ENCODE measurements at regions not wholly inside any gene's neighbourhood (a gene's known extent, or its start where the extent isn't known, plus 50 kb on each side); places are given as distances from the start of the nearest gene placed in this dataset.
"Not testable (repeated sequence)": the region's sequence is repeated elsewhere in the genome, so short reads cannot be mapped to it uniquely, and the experiment has no call there.

DNA sequence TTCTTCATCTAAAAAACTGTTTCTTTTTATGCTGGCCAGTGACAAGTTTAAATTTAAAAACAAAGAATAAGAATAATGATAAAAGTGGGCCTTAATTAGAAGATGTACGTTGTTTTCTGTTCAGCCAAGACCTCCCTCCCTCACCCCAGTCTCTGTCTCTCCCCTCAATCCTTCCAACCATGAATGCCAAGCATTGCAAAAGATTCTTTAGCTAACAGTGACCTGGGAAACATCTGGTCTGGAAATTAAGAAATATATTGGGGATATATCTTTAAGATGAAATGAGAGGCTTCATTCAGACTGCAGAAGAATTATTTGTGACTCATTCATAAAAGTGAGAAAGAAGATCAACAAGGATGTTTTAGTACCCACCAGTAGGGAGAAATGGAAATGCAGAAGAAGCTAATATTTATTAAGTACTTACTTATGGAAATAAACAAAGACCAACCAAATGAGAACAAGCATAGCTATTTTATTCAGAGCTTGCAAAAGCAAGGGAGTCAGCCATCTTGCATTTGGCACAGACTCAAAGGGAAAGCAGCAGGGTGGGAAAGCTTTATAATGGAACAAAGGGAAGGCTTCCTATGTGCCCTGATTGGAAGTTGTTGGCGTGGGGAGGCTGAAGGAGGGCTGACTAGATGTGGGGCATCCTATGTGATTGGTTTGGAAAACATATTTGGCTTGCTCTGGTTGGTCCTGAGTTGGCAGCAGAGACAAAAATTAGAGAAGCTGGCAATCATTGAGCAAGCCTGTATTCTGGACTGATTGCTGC lies 595.4 kb upstream of the GHITM start:
- DNase-seq: peak in 1 of 2 donors; percentile 17
- H3K9me3 ChIP-seq: no peaks in the 10 kb centered on the region
- H3K36me3 ChIP-seq: no peaks in the 10 kb centered on the region
- intact Hi-C loops (cut with DNase I; ENCODE audit: low total_unique reads): no loop called here
- 38 to 73% (median 65%) methylated on average over 2 of the region's 2 CpGs for WGBS, 5 donors
- H3K4me3 ChIP-seq: no peak overlapping the region
- H3K4me1 ChIP-seq: peaks cover 0 to 8% (median 6%) of the 10 kb centered on the region in 4 donors
- no peaks in the 10 kb centered on the region for H3K27me3 ChIP-seq
- no peak overlapping the region for H3K27ac ChIP-seq
- TF ChIP-seq EP300 (IDR thresholded peaks at IDR 0.05) (no peak), POLR2A (IDR thresholded peaks at IDR 0.05) (no peak), POLR2AphosphoS5 (IDR thresholded peaks at IDR 0.05) (no peak)
- TF ChIP-seq, protein P1, sequence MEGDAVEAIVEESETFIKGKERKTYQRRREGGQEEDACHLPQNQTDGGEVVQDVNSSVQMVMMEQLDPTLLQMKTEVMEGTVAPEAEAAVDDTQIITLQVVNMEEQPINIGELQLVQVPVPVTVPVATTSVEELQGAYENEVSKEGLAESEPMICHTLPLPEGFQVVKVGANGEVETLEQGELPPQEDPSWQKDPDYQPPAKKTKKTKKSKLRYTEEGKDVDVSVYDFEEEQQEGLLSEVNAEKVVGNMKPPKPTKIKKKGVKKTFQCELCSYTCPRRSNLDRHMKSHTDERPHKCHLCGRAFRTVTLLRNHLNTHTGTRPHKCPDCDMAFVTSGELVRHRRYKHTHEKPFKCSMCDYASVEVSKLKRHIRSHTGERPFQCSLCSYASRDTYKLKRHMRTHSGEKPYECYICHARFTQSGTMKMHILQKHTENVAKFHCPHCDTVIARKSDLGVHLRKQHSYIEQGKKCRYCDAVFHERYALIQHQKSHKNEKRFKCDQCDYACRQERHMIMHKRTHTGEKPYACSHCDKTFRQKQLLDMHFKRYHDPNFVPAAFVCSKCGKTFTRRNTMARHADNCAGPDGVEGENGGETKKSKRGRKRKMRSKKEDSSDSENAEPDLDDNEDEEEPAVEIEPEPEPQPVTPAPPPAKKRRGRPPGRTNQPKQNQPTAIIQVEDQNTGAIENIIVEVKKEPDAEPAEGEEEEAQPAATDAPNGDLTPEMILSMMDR (IDR thresholded peaks at IDR 0.05): no peak

DNA sequence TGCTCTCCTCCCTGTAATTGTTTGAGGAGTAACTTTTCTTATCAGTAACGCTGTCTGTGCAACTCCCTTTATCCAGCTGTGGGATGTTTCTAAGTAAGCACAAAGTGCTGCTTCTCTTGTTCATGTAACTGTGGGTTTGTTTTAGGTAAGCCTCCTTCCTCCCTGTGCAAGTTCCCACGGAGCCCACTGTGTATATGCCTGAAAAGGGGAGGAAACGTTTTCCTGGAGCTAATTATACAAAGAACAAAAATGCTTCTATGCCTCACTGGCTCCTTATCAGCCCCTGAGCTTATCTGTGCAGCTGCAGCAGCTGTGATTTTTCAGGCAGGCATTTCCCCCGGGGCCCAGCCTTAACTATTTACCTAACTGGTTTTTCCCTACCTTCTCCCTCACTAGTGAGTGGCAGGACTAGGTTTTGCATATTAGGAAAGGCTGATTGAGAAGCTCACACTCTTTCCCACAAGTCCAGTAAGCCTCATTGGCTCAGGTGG lies 593.4 kb upstream of the GHITM start:
- peak in 1 of 2 donors; percentile 72 for DNase-seq
- intact Hi-C loops (cut with DNase I; ENCODE audit: low total_unique reads): no loop called here
- H3K9me3 ChIP-seq: no peaks in the 10 kb centered on the region
- no peaks in the 10 kb centered on the region for H3K36me3 ChIP-seq
- 1 to 10% (median 3%) methylated on average over 4 of the region's 4 CpGs for WGBS, 5 donors
- no peak overlapping the region for H3K27ac ChIP-seq
- TF ChIP-seq EP300 (IDR thresholded peaks at IDR 0.05) (no peak), POLR2AphosphoS5 (IDR thresholded peaks at IDR 0.05) (no peak), POLR2A (IDR thresholded peaks at IDR 0.05) (no peak)
- TF ChIP-seq, protein P1 (IDR thresholded peaks at IDR 0.05): no peak
- peaks cover 0 to 8% (median 6%) of the 10 kb centered on the region in 4 donors for H3K4me1 ChIP-seq
- no peak overlapping the region for H3K4me3 ChIP-seq
- H3K27me3 ChIP-seq: no peaks in the 10 kb centered on the region

DNA sequence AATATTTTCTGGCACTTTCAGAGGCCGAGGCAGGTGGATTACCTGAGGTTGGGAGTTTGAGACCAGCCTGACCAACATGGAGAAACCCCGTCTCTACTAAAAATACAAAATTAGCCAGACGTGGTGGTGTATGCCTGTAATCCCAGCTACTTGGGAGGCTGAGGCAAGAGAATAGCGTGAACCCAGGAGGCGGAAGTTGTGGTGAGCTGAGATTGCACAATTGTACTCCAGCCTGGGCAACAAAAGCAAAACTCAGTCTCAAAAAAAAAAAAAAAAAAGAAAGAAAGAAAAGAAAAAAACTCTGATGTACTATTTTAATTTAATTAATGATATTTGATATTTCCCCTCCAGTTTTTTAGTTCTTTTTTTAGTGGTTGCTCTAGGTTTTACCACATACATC lies 588.1 kb upstream of the GHITM start:
- H3K9me3 ChIP-seq; H3K36me3 ChIP-seq; H3K4me3 ChIP-seq; H3K27me3 ChIP-seq; intact Hi-C loops (cut with DNase I; ENCODE audit: low total_unique reads); H3K4me1 ChIP-seq; DNase-seq; H3K27ac ChIP-seq: not testable (repeated sequence)
- WGBS, 5 donors: 89 to 96% (median 91%) methylated on average over 5 of the region's 5 CpGs

DNA sequence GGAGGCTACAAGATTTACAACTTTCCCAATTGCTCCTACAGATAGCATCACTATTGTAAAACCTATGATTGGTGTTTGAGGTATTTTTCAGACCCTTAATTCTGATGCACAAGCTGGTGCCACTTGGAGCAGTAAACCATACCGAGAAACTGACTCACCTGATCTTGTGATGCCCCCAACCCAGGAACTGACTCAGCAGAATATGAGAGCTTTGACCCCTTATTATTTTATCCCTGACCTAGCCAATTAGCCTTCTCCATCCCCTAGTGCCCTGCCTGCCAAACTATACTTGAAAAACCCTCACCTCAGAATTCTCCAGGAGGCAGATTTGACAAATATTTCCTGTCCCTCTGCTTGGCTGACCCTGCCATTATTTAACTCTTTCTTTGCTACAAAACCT lies 585.9 kb upstream of the GHITM start:
- H3K4me3 ChIP-seq: no peak overlapping the region
- H3K27me3 ChIP-seq: no peaks in the 10 kb centered on the region
- H3K36me3 ChIP-seq: no peaks in the 10 kb centered on the region
- TF ChIP-seq POLR2A (IDR thresholded peaks at IDR 0.05) (no peak), POLR2AphosphoS5 (IDR thresholded peaks at IDR 0.05) (no peak), EP300 (IDR thresholded peaks at IDR 0.05) (no peak)
- TF ChIP-seq, protein P1 (IDR thresholded peaks at IDR 0.05): no peak
- H3K27ac ChIP-seq: no peak overlapping the region
- no peaks in the 10 kb centered on the region for H3K9me3 ChIP-seq
- intact Hi-C loops (cut with DNase I; ENCODE audit: low total_unique reads): no loop called here
- DNase-seq: no peak
- WGBS, 5 donors: 63 to 79% (median 69%) methylated on average over 1 of the region's 1 CpG
- no peaks in the 10 kb centered on the region for H3K4me1 ChIP-seq

DNA sequence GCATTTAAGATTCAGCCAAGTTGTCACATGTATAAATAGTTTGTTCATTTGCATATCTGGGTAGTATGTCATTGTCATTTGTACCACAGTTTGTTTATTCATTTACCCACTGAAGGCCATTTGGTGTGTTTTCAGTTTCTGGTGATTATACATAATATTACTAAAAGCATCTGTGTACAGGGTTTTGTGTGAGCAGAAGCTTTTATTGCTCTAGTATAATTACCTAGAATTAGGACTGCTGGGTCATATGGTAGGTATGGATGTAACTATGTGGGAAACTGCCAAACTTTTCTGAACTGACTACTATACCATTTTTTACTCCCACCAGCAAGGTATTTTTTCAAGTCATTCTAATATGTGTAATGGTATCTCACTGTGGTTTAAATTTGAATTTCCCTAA lies 584.0 kb upstream of the GHITM start:
- intact Hi-C loops (cut with DNase I; ENCODE audit: low total_unique reads): no loop called here
- TF ChIP-seq POLR2AphosphoS5 (IDR thresholded peaks at IDR 0.05) (no peak), POLR2A (IDR thresholded peaks at IDR 0.05) (no peak), EP300 (IDR thresholded peaks at IDR 0.05) (no peak)
- TF ChIP-seq, protein P1 (IDR thresholded peaks at IDR 0.05): no peak
- H3K36me3 ChIP-seq: no peaks in the 10 kb centered on the region

More for the DNA sequence above, 584.0 kb upstream of the GHITM start:
- H3K9me3 ChIP-seq: no peaks in the 10 kb centered on the region
- no peaks in the 10 kb centered on the region for H3K27me3 ChIP-seq
- no peak overlapping the region for H3K27ac ChIP-seq
- H3K4me3 ChIP-seq: no peak overlapping the region
- DNase-seq: no peak
- no peaks in the 10 kb centered on the region for H3K4me1 ChIP-seq
